Fibroblast of villous mesenchyme (primary cell): ENCODE measurements at regions not wholly inside any gene's neighbourhood (a gene's known extent, or its start where the extent isn't known, plus 50 kb on each side); places are given as distances from the start of the nearest gene placed in this dataset.
"Not testable (repeated sequence)": the region's sequence is repeated elsewhere in the genome, so short reads cannot be mapped to it uniquely, and the experiment has no call there.

Source experiments
- DNase-seq: peaks from one replicate; pipeline ENCODE4 v3.0.0-alpha.2; 2010; ENCODE audit warnings: low read depth
- H3K4me3 ChIP-seq: 2 replicates; pipeline ENCODE4 v1.5.1; 2011; ENCODE audit warnings: low read depth, mild to moderate bottlenecking, low read length
- CTCF ChIP-seq: IDR thresholded peaks from 2 replicates; pipeline ENCODE4 v1.5.1; 2012; ENCODE audit warnings: low read depth, mild to moderate bottlenecking, low read length; ENCODE audit not compliant: insufficient read depth

GRCh38 chr12:86572455-86572854 lies 316.3 kb upstream of the MGAT4C start:
- no peak for DNase-seq
- no peak for TF ChIP-seq CTCF

GRCh38 chr12:86565038-86565437 lies 308.8 kb upstream of the MGAT4C start:
- H3K4me3 ChIP-seq: no peak overlapping the region
- TF ChIP-seq CTCF: no peak
- DNase-seq: no peak

More at GRCh38 chr12:86572455-86572854, 316.3 kb upstream of the MGAT4C start:
- no peak overlapping the region for H3K4me3 ChIP-seq

- not testable (repeated sequence) for DNase-seq
Observed at GRCh38 chr12:86555491-86555890, 299.3 kb upstream of the MGAT4C start.

GRCh38 chr12:86551146-86551571 lies 295.0 kb upstream of the MGAT4C start:
- DNase-seq: no peak
- H3K4me3 ChIP-seq: no peak overlapping the region
- TF ChIP-seq CTCF: no peak

More at GRCh38 chr12:86555491-86555890, 299.3 kb upstream of the MGAT4C start:
- not testable (repeated sequence) for H3K4me3 ChIP-seq

- TF ChIP-seq CTCF: no peak
- H3K4me3 ChIP-seq: no peak overlapping the region
- no peak for DNase-seq
Observed at GRCh38 chr12:86550218-86551145, 294.3 kb upstream of the MGAT4C start.

- DNase-seq: no peak
- no peak for TF ChIP-seq CTCF
- no peak overlapping the region for H3K4me3 ChIP-seq
Observed at GRCh38 chr12:86543716-86544115, 287.5 kb upstream of the MGAT4C start.

- TF ChIP-seq CTCF: no peak
- DNase-seq: no peak
- no peak overlapping the region for H3K4me3 ChIP-seq
Observed at GRCh38 chr12:86530996-86531655, 274.9 kb upstream of the MGAT4C start.
